ENCODE measurements at regions not wholly inside any gene's neighbourhood (a gene's known extent, or its start where the extent isn't known, plus 50 kb on each side); places are given as distances from the start of the nearest gene placed in this dataset.

DNA sequence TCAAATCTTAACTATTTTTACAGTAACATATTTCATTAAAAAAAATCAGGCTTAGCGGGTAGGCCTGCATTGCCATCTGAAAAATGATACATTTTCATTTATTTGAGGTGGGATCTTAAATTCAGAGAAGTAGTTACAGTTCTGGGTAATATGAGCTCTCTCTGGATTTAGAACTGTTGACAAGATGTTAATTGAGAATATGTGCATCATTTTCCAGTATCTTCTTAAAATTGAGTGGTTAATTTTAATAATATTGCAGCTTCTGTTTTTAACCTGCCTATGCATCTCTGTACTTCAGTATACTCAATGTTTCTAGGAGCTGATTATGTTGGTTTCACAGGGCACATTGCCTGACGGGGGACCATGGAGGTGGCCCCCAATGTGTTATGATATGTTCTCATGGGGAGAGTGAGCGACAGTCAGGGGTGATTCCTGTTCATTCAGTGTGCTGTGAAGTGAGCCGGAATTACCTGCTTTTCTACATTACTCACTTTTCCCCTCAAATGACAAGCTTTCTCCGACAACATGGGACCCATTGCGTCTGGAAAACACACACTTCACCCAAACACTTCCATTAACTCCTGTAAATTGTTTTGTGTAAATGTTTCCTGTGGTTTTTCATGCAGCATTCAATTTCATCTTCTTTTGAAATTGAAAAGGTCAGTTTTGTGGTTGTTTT is 406.2 kb downstream of the MTX2 start:
- no peak overlapping the region for H3K27ac ChIP-seq
- no peaks in the 10 kb centered on the region for H3K4me1 ChIP-seq
- POLR2A ChIA-PET = no interaction called here
- no peak for DNase-seq (ENCODE audit: low read depth in 1 of 2, low spot score in 1 of 2)
- 69% methylated on average over 6 of the region's 6 CpGs for WGBS (ENCODE audit: missing lambda C conversion rate)
- no peak for FAIRE-seq
- no peak overlapping the region for H3K4me3 ChIP-seq
- ATAC-seq = no peak
- no peaks in the 10 kb centered on the region for H3K9me3 ChIP-seq
- H3K4me2 ChIP-seq = no peak overlapping the region
- CTCF ChIA-PET = interaction anchor here (1.3 kb wide), 2 partner anchors 23 to 473 kb away, joined by 3 read pairs; no protein-coding TSS in a partner anchor
- TF ChIP-seq ZNF302 (CRISPR knock-in tag; IDR thresholded peaks at IDR 0.05) (no peak), ZFP36 (IDR thresholded peaks at IDR 0.05; ENCODE audit: borderline replicate concordance, partially characterized antibody) (no peak), FOSB (CRISPR knock-in tag; IDR thresholded peaks at IDR 0.05) (no peak), SREBF2 (IDR thresholded peaks at IDR 0.05) (no peak), HOXA7 (CRISPR knock-in tag; IDR thresholded peaks at IDR 0.05) (no peak), NFE2L2 (conservative IDR thresholded peaks at IDR 0.05; ENCODE audit: low read length) (no peak)
- TF ChIP-seq, protein P1, sequence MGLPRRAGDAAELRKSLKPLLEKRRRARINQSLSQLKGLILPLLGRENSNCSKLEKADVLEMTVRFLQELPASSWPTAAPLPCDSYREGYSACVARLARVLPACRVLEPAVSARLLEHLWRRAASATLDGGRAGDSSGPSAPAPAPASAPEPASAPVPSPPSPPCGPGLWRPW (IDR thresholded peaks at IDR 0.05) = no peak

DNA sequence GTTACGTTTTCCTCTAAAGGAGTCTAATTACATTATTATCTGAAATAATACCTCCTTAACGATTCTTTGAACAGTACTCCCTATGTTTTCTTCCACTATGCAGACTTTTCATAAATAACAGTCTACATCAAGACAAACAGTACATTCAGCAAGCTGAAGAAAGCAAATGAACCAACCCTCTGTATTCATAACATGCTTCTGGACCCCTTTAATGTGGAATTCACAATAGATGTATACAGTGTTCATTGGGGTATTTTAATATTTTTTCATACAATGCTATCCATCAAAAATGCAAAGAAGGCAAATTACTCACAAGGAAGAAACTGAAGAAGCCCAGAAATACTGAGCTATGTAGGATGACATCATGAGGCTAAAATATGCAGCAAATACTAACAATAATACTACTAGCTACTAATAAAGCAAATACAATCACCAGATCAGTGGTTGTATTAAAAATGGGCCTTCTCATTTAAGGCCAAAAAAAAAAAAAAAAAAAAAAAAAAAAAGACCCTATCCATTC is 408.6 kb downstream of the MTX2 start:
- Histone ChIP-seq H3K4me2 (no peak overlapping the region), H3K4me3 (no peak overlapping the region), H3K9me3 (no peaks in the 10 kb centered on the region), H3K27ac (no peak overlapping the region), H3K4me1 (no peaks in the 10 kb centered on the region)
- ChIA-PET POLR2A (no interaction called here), CTCF (interaction anchor here (0.6 kb wide), 1 partner anchor 471 kb away, joined by 3 read pairs; no protein-coding TSS in a partner anchor)
- no peak for TF ChIP-seq HOXA7 (CRISPR knock-in tag; IDR thresholded peaks at IDR 0.05)
- TF ChIP-seq MAFK (IDR thresholded peaks at IDR 0.05; ENCODE audit: partially characterized antibody) = no peak
- TF ChIP-seq CHD2 (IDR thresholded peaks at IDR 0.05; ENCODE audit: low read length, partially characterized antibody) = no peak
- TF ChIP-seq NPAS2 (CRISPR knock-in tag; IDR thresholded peaks at IDR 0.05; ENCODE audit: borderline replicate concordance) = no peak
- TF ChIP-seq, protein P2, sequence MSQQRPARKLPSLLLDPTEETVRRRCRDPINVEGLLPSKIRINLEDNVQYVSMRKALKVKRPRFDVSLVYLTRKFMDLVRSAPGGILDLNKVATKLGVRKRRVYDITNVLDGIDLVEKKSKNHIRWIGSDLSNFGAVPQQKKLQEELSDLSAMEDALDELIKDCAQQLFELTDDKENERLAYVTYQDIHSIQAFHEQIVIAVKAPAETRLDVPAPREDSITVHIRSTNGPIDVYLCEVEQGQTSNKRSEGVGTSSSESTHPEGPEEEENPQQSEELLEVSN (IDR thresholded peaks at IDR 0.05; ENCODE audit: borderline replicate concordance, low read depth) = no peak
- no peak for TF ChIP-seq RCOR1 (IDR thresholded peaks at IDR 0.05; ENCODE audit: low read depth, low read length)
- no peak for TF ChIP-seq SMC3 (IDR thresholded peaks at IDR 0.05)
- TF ChIP-seq EP300 (IDR thresholded peaks at IDR 0.05) = no peak
- TF ChIP-seq RAD21 (conservative IDR thresholded peaks at IDR 0.05 in 1 of 2, IDR thresholded peaks at IDR 0.05 in 1 of 2) = no peak
- FAIRE-seq (no peak), ATAC-seq (no peak), DNase-seq (ENCODE audit: low read depth in 1 of 2, low spot score in 1 of 2) (no peak)
- 41% methylated on average over 2 of the region's 2 CpGs for WGBS (ENCODE audit: missing lambda C conversion rate)

DNA sequence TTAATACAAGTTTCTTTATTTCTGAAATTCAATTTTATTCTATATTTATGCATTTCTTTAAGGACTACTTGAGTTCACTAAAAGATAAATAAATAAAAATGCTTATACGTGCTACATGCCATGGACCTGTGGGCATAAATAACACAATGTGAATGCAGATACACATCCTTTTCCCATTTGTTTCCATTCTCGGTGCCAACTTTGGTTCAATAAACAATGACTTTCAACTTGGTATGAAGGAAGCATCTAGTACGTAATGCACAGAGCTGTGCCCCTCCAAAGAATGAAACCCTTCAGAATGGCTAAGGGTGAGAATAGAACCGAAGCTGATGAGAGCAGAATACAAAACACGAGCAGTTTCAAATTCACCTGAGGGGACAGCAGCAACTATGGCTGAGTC is 409.3 kb downstream of the MTX2 start:
- WGBS (ENCODE audit: missing lambda C conversion rate) = 49% methylated on average over 5 of the region's 5 CpGs
- TF ChIP-seq BHLHE40 (IDR thresholded peaks at IDR 0.05; ENCODE audit: low read depth, low read length) (no peak), FOXS1 (CRISPR knock-in tag; IDR thresholded peaks at IDR 0.05) (no peak), MYC (IDR thresholded peaks at IDR 0.05; ENCODE audit: borderline replicate concordance, low read length) (no peak), POLR2A (IDR thresholded peaks at IDR 0.05; ENCODE audit: low read length) (no peak), HDAC2 (IDR thresholded peaks at IDR 0.05) (no peak), NPAS2 (CRISPR knock-in tag; IDR thresholded peaks at IDR 0.05; ENCODE audit: borderline replicate concordance) (no peak), SMC3 (IDR thresholded peaks at IDR 0.05) (no peak), EHMT2 (IDR thresholded peaks at IDR 0.05; ENCODE audit: low read depth) (no peak), EP300 (IDR thresholded peaks at IDR 0.05) (no peak), FOSB (CRISPR knock-in tag; IDR thresholded peaks at IDR 0.05) (no peak), RFX5 (IDR thresholded peaks at IDR 0.05) (no peak), JUNB (IDR thresholded peaks at IDR 0.05) (no peak), HOXB13 (CRISPR knock-in tag; IDR thresholded peaks at IDR 0.05; ENCODE audit: low read depth) (no peak), NR3C1 (IDR thresholded peaks at IDR 0.05) (no peak), CEBPB (IDR thresholded peaks at IDR 0.05) (no peak)
- TF ChIP-seq, protein P3, sequence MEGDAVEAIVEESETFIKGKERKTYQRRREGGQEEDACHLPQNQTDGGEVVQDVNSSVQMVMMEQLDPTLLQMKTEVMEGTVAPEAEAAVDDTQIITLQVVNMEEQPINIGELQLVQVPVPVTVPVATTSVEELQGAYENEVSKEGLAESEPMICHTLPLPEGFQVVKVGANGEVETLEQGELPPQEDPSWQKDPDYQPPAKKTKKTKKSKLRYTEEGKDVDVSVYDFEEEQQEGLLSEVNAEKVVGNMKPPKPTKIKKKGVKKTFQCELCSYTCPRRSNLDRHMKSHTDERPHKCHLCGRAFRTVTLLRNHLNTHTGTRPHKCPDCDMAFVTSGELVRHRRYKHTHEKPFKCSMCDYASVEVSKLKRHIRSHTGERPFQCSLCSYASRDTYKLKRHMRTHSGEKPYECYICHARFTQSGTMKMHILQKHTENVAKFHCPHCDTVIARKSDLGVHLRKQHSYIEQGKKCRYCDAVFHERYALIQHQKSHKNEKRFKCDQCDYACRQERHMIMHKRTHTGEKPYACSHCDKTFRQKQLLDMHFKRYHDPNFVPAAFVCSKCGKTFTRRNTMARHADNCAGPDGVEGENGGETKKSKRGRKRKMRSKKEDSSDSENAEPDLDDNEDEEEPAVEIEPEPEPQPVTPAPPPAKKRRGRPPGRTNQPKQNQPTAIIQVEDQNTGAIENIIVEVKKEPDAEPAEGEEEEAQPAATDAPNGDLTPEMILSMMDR (IDR thresholded peaks at IDR 0.05) = no peak
- TF ChIP-seq, protein P4, sequence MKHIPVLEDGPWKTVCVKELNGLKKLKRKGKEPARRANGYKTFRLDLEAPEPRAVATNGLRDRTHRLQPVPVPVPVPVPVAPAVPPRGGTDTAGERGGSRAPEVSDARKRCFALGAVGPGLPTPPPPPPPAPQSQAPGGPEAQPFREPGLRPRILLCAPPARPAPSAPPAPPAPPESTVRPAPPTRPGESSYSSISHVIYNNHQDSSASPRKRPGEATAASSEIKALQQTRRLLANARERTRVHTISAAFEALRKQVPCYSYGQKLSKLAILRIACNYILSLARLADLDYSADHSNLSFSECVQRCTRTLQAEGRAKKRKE (CRISPR knock-in tag; IDR thresholded peaks at IDR 0.05; ENCODE audit: low read depth) = no peak
- ATAC-seq (no peak), DNase-seq (ENCODE audit: low read depth in 1 of 2, low spot score in 1 of 2) (no peak), FAIRE-seq (no peak)
- Histone ChIP-seq H3K9me3 (no peaks in the 10 kb centered on the region), H3K4me2 (no peak overlapping the region), H3K27ac (no peak overlapping the region), H3K4me1 (no peaks in the 10 kb centered on the region), H3K4me3 (no peak overlapping the region)
- POLR2A ChIA-PET = no interaction called here
- CTCF ChIA-PET = interaction anchor here (0.6 kb wide), 1 partner anchor 470 kb away, joined by 3 read pairs; no protein-coding TSS in a partner anchor

Data from A549 (cell line).